GM12878 (cell line): ENCODE measurements at regions not wholly inside any gene's neighbourhood (a gene's known extent, or its start where the extent isn't known, plus 50 kb on each side); places are given as distances from the start of the nearest gene placed in this dataset.

Experiments
- ATAC-seq: fragments of 200-7000 bp; cut with Tn5 transposase; 3 replicates; pipeline ENCODE4 v1.9.1; 2020; ENCODE audit warnings: mild to moderate bottlenecking, moderate library complexity
- BruUV-seq: library from RNA; stranded (reverse); fragments of 400-500 nt; replicated peaks from 2 replicates; lab custom pipeline; 2021; lab: Mats Ljungman, UMichigan
- CTCF ChIA-PET: fragments of 300-600 bp; sonication (Branson Sonifier 250); formaldehyde crosslinking; extraction: SDS; loops from one replicate; lab custom pipeline; 2021; ENCODE audit warnings: inconsistent platforms; lab: Yijun Ruan, JAX
- POLR2A ChIA-PET: fragments of 350-600 bp; formaldehyde crosslinking; extraction: SDS; loops from one replicate; lab custom pipeline; 2021; ENCODE audit warnings: inconsistent platforms; lab: Charles Lee
- RAD21 ChIA-PET: fragments of 300-600 bp; sonication (Branson Sonifier 250); formaldehyde crosslinking; loops from one replicate; lab custom pipeline; 2023; ENCODE audit warnings: antibody characterized with exemption; ENCODE audit not compliant: unreplicated experiment; lab: Charles Lee
- SMC1A ChIA-PET: fragments of 300-600 bp; sonication (Branson Sonifier 250); formaldehyde crosslinking; loops from one replicate; lab custom pipeline; 2023; ENCODE audit not compliant: unreplicated experiment, uncharacterized antibody; lab: Charles Lee
- DNase-seq: peaks from one replicate; pipeline ENCODE4 v3.0.0-alpha.2; 2011; ENCODE audit warnings: low read depth, low spot score
- FAIRE-seq: peaks from 3 replicates; lab custom pipeline; 2011; peaks lifted over from hg19 to GRCh38; lab: Jason Lieb, UNC
- H2AFZ ChIP-seq: 2 replicates; pipeline ENCODE4 v1.6.0; 2011; ENCODE audit warnings: low read depth, low read length, control low read depth; ENCODE audit not compliant: control insufficient read depth
- H3K27ac ChIP-seq: 2 replicates; pipeline ENCODE4 v1.5.1; 2011; ENCODE audit warnings: control low read depth; ENCODE audit not compliant: control insufficient read depth, insufficient read depth
- H3K27me3 ChIP-seq, 2 experiments: replicated peaks in 1 of 2; 2 replicates each; pipeline versions ENCODE4 v1.6.0 to v1.6.1; 2011; ENCODE audit warnings: low read length in 1 of 2; ENCODE audit not compliant: control insufficient read depth in 2 of 2, insufficient read depth in 2 of 2
- H3K36me3 ChIP-seq, 2 experiments: 2 replicates each; pipeline ENCODE4 v1.5.1; 2011; ENCODE audit warnings: low read length in 1 of 2; ENCODE audit not compliant: control insufficient read depth in 2 of 2, insufficient read depth in 2 of 2
- H3K4me1 ChIP-seq: 2 replicates; pipeline ENCODE4 v1.6.1; 2011; ENCODE audit warnings: mild to moderate bottlenecking, low read length, moderate library complexity, mixed read lengths; ENCODE audit not compliant: control insufficient read depth, insufficient read depth
- H3K4me2 ChIP-seq: 2 replicates; pipeline ENCODE4 v1.6.0; 2011; ENCODE audit warnings: control low read depth; ENCODE audit not compliant: control insufficient read depth, insufficient read depth
- H3K4me3 ChIP-seq: fragments of 200-600 bp; sonication (generic); 2 replicates; pipeline ENCODE4 v1.5.1; 2016
- H3K79me2 ChIP-seq: 2 replicates; pipeline ENCODE4 v1.6.0; 2011; ENCODE audit warnings: low read length; ENCODE audit not compliant: control insufficient read depth, insufficient read depth
- H3K9ac ChIP-seq: 2 replicates; pipeline ENCODE4 v1.8.0; 2011; ENCODE audit warnings: low read length, control low read depth, mixed read lengths; ENCODE audit not compliant: control insufficient read depth, insufficient read depth
- H3K9me3 ChIP-seq: replicated peaks from 3 replicates; pipeline ENCODE4 v1.5.1; 2011; ENCODE audit warnings: mild to moderate bottlenecking, low read length; ENCODE audit not compliant: control insufficient read depth, insufficient read depth
- H4K20me1 ChIP-seq: 2 replicates; pipeline ENCODE4 v1.6.0; 2011; ENCODE audit not compliant: control insufficient read depth, insufficient read depth
- BCL11A ChIP-seq: IDR thresholded peaks from 2 replicates; pipeline ENCODE4 v1.6.1; 2011; ENCODE audit warnings: low read depth, low read length
- CTCF ChIP-seq, 3 experiments: IDR thresholded peaks in 2 of 3; conservative IDR thresholded peaks in 1 of 3; 2 replicates each; pipeline ENCODE4 v1.5.1; 2011; ENCODE audit warnings: low read depth in 3 of 3, low read length in 3 of 3, mild to moderate bottlenecking in 3 of 3, control low read depth in 2 of 3, moderate library complexity in 2 of 3, inconsistent platforms in 1 of 3, mixed read lengths in 1 of 3; ENCODE audit not compliant: control insufficient read depth in 2 of 3, insufficient read depth in 1 of 3; ENCODE audit errors: extremely low read depth in 1 of 3
- E2F4 ChIP-seq: IDR thresholded peaks from 2 replicates; pipeline ENCODE4 v1.6.1; 2012; ENCODE audit warnings: low read depth, low read length, improper control_type of control experiment
- EP300 ChIP-seq, 2 experiments: fragments of 150-350 bp in 1 of 2; IDR thresholded peaks; 2 replicates each; pipeline ENCODE4 v1.6.1; 2011 to 2012; ENCODE audit warnings: low read depth in 2 of 2, low read length in 2 of 2, borderline replicate concordance in 1 of 2, improper control_type of control experiment in 1 of 2, inconsistent platforms in 1 of 2; ENCODE audit not compliant: control insufficient read depth in 1 of 2
- JUND ChIP-seq: IDR thresholded peaks from 2 replicates; pipeline ENCODE4 v1.6.1; 2012; ENCODE audit warnings: low read depth, mild to moderate bottlenecking, low read length, improper control_type of control experiment, moderate library complexity
- MYB ChIP-seq: fragments of 150-350 bp; IDR thresholded peaks from 2 replicates; pipeline ENCODE4 v1.6.1; 2014; ENCODE audit warnings: mild to moderate bottlenecking, low read depth, low read length, borderline replicate concordance
- PKNOX1 ChIP-seq: fragments of 450-650 bp; IDR thresholded peaks from 2 replicates; pipeline ENCODE4 v1.6.1; 2016; ENCODE audit warnings: mild to moderate bottlenecking
- PML ChIP-seq: IDR thresholded peaks from 2 replicates; pipeline ENCODE4 v1.6.1; 2012; ENCODE audit warnings: low read length, inconsistent platforms
- SUZ12 ChIP-seq: fragments of 200-600 bp; sonication (generic); IDR thresholded peaks from one replicate; pipeline ENCODE4 v1.6.1; 2018; ENCODE audit warnings: antibody characterized with exemption, mild to moderate bottlenecking; ENCODE audit not compliant: unreplicated experiment
- TCF3 ChIP-seq: IDR thresholded peaks from 2 replicates; pipeline ENCODE4 v1.6.1; 2012; ENCODE audit warnings: low read depth, mild to moderate bottlenecking, low read length, borderline replicate concordance; ENCODE audit not compliant: insufficient read depth
- TCF7 ChIP-seq: IDR thresholded peaks from 2 replicates; pipeline ENCODE4 v1.6.1; 2014; ENCODE audit warnings: antibody characterized with exemption, borderline replicate concordance
- ZNF687 ChIP-seq: fragments of 450-650 bp; IDR thresholded peaks from 2 replicates; pipeline ENCODE4 v1.6.1; 2017; ENCODE audit warnings: mild to moderate bottlenecking, moderate library complexity
- WGBS: methylation state at CpG from one replicate; pipeline ENCODE4 v1.1.6; 2016; ENCODE audit warnings: low lambda C conversion rate; ENCODE audit not compliant: insufficient replicate concordance, insufficient coverage; ENCODE audit errors: missing lambda C conversion rate; 5-methylcytosine and 5-hydroxymethylcytosine counted together
- in situ Hi-C: fragments of 300-500 bp; cut with MboI; formaldehyde crosslinking; loops from 9 replicates; pipeline ENCODE4 v1.14.3; 2018; ENCODE audit warnings: mixed read lengths
- intact Hi-C: fragments of 100-400 bp; cut with micrococcal nuclease; formaldehyde crosslinking; loops from one replicate; pipeline ENCODE4 v1.14.2; 2022; ENCODE audit not compliant: unreplicated experiment

GRCh38 chr7:62361-63116 lies 129.8 kb upstream of the FAM20C start:
- no peak overlapping the region for H2AFZ ChIP-seq
- POLR2A ChIA-PET: no interaction called here
- H3K4me3 ChIP-seq: no peak overlapping the region
- FAIRE-seq (no peak), ATAC-seq (no peak), DNase-seq (no peak)
- H3K27ac ChIP-seq: no peak overlapping the region
- RAD21 ChIA-PET: no interaction called here
- CTCF ChIA-PET: interaction anchor here (0.8 kb wide), 1 partner anchor 21 kb away, joined by 3 read pairs; no protein-coding TSS in a partner anchor
- no peaks in the 10 kb centered on the region for H3K9me3 ChIP-seq
- intact Hi-C loops (no loop called here), in situ Hi-C loops (no loop called here)
- H3K27me3 ChIP-seq: no peaks in the 10 kb centered on the region
- WGBS: 55% methylated on average over 25 of the region's 26 CpGs
- H3K4me2 ChIP-seq: no peak overlapping the region
- no peaks in the 10 kb centered on the region for H3K36me3 ChIP-seq
- no peaks in the 10 kb centered on the region for H3K4me1 ChIP-seq
- H4K20me1 ChIP-seq: no peaks in the 10 kb centered on the region
- H3K79me2 ChIP-seq: no peaks in the 10 kb centered on the region
- BruUV-seq: no TSS peak
- H3K9ac ChIP-seq: no peak overlapping the region
- SMC1A ChIA-PET: no interaction called here
- TF ChIP-seq BCL11A (no peak), CTCF (IDR thresholded peaks at IDR 0.05 in 2 of 3, conservative IDR thresholded peaks at IDR 0.05 in 1 of 3; ENCODE audit: control insufficient read depth in 2 of 3, extremely low read depth in 1 of 3, insufficient read depth in 1 of 3, low read depth in 3 of 3, low read length in 3 of 3) (no peak), TCF7 (no peak), E2F4 (no peak), PML (no peak), EP300 (IDR thresholded peaks at IDR 0.05; ENCODE audit: borderline replicate concordance in 1 of 2, control insufficient read depth in 1 of 2, low read depth in 2 of 2, low read length in 2 of 2) (no peak), TCF3 (no peak), MYB (no peak), JUND (no peak), ZNF687 (no peak), PKNOX1 (no peak), SUZ12 (no peak)
